ENCODE measurements at regions not wholly inside any gene's neighbourhood (a gene's known extent, or its start where the extent isn't known, plus 50 kb on each side); places are given as distances from the start of the nearest gene placed in this dataset.

- H3K4me1 ChIP-seq = peaks cover 12% of the 10 kb centered on the region
- H3K27me3 ChIP-seq (ENCODE audit: low read depth) = no peaks in the 10 kb centered on the region
- no peak overlapping the region for H3K27ac ChIP-seq (replicated peaks)
- TF ChIP-seq, protein P1, sequence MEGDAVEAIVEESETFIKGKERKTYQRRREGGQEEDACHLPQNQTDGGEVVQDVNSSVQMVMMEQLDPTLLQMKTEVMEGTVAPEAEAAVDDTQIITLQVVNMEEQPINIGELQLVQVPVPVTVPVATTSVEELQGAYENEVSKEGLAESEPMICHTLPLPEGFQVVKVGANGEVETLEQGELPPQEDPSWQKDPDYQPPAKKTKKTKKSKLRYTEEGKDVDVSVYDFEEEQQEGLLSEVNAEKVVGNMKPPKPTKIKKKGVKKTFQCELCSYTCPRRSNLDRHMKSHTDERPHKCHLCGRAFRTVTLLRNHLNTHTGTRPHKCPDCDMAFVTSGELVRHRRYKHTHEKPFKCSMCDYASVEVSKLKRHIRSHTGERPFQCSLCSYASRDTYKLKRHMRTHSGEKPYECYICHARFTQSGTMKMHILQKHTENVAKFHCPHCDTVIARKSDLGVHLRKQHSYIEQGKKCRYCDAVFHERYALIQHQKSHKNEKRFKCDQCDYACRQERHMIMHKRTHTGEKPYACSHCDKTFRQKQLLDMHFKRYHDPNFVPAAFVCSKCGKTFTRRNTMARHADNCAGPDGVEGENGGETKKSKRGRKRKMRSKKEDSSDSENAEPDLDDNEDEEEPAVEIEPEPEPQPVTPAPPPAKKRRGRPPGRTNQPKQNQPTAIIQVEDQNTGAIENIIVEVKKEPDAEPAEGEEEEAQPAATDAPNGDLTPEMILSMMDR (IDR thresholded peaks at IDR 0.05; ENCODE audit: borderline replicate concordance) = no peak
- no peak overlapping the region for H3K4me3 ChIP-seq
- intact Hi-C loops (cut with micrococcal nuclease) = no loop called here
- no peak for DNase-seq
- H3K9me3 ChIP-seq (replicated peaks) = no peaks in the 10 kb centered on the region
- no peaks in the 10 kb centered on the region for H3K36me3 ChIP-seq
Observed at GRCh38 chr13:104980586-104980985, 1554.9 kb downstream of the EFNB2 start.

- peaks cover 6% of the 10 kb centered on the region for H3K4me1 ChIP-seq
- H3K27me3 ChIP-seq (ENCODE audit: low read depth) = no peaks in the 10 kb centered on the region
- H3K36me3 ChIP-seq = no peaks in the 10 kb centered on the region
- intact Hi-C loops (cut with micrococcal nuclease) = no loop called here
- no peak overlapping the region for H3K27ac ChIP-seq (replicated peaks)
- no peak for DNase-seq
- H3K9me3 ChIP-seq (replicated peaks) = no peaks in the 10 kb centered on the region
- H3K4me3 ChIP-seq = no peak overlapping the region
- TF ChIP-seq, protein P1 (IDR thresholded peaks at IDR 0.05; ENCODE audit: borderline replicate concordance) = no peak
Observed at GRCh38 chr13:104979281-104980030, 1556.0 kb downstream of the EFNB2 start.

DNA sequence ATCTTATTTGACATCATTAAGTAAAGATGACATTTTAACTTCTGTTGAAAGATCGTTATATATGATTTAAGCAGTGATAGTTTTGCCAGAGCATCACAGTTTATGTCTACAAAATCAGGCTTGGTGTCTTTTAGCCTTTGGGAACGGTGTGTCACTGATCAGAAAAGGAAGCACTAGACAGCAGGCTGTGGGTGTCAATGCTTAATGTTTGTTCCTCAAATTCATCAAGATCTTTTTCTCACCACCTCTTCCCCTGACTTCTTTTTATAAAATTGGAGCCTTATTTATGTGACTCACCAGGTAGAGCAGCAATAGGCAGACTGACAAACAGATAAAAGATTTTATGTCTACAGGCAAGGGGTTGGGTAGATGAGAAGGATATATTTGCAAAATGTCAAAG is 1558.5 kb downstream of the EFNB2 start:
- intact Hi-C loops (cut with micrococcal nuclease) = no loop called here
- Histone ChIP-seq H3K27ac (replicated peaks) (no peak overlapping the region), H3K4me1 (no peaks in the 10 kb centered on the region), H3K27me3 (ENCODE audit: low read depth) (no peaks in the 10 kb centered on the region), H3K9me3 (replicated peaks) (no peaks in the 10 kb centered on the region), H3K36me3 (no peaks in the 10 kb centered on the region), H3K4me3 (no peak overlapping the region)
- DNase-seq = no peak
- TF ChIP-seq, protein P1 (IDR thresholded peaks at IDR 0.05; ENCODE audit: borderline replicate concordance) = no peak

GRCh38 chr13:104975272-104975671 is 1560.2 kb downstream of the EFNB2 start:
- no peak for DNase-seq
- Histone ChIP-seq H3K27me3 (ENCODE audit: low read depth) (no peaks in the 10 kb centered on the region), H3K36me3 (no peaks in the 10 kb centered on the region), H3K27ac (replicated peaks) (no peak overlapping the region), H3K4me3 (no peak overlapping the region), H3K9me3 (replicated peaks) (no peaks in the 10 kb centered on the region), H3K4me1 (no peaks in the 10 kb centered on the region)
- TF ChIP-seq, protein P1 (IDR thresholded peaks at IDR 0.05; ENCODE audit: borderline replicate concordance) = no peak
- intact Hi-C loops (cut with micrococcal nuclease) = no loop called here

- DNase-seq = no peak
- Histone ChIP-seq H3K9me3 (replicated peaks) (no peaks in the 10 kb centered on the region), H3K27me3 (ENCODE audit: low read depth) (no peaks in the 10 kb centered on the region), H3K4me3 (no peak overlapping the region), H3K27ac (replicated peaks) (no peak overlapping the region), H3K4me1 (no peaks in the 10 kb centered on the region), H3K36me3 (no peaks in the 10 kb centered on the region)
- TF ChIP-seq, protein P1 (IDR thresholded peaks at IDR 0.05; ENCODE audit: borderline replicate concordance) = no peak
- intact Hi-C loops (cut with micrococcal nuclease) = no loop called here
Observed at GRCh38 chr13:104968876-104969275, 1566.6 kb downstream of the EFNB2 start.
